ENCODE measurements at regions not wholly inside any gene's neighbourhood (a gene's known extent, or its start where the extent isn't known, plus 50 kb on each side); places are given as distances from the start of the nearest gene placed in this dataset.

DNA sequence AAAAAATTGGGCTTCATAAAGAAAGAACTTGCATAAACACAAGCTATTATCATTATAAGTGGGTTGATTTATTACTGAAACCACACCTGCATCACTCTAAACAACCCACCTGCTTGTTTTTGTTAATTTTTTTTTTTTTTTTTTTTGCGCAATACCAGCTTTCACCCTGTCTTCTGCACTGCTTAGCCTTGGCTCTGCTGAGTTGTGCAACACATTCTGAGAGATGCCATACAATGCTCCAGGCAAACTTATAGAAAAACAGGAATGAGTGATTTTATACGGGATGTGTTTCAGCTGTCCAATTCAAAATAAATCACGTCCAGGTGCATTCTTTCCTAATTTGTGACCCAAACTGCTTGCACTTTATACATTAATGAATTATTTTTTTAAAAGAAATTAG is 923.6 kb downstream of the GATA3 start:
- no peak overlapping the region for H3K4me3 ChIP-seq (ENCODE audit: insufficient read length, low read depth)
- no peaks in the 10 kb centered on the region for H3K4me1 ChIP-seq (ENCODE audit: insufficient read depth, insufficient read length)
- no peaks in the 10 kb centered on the region for H3K36me3 ChIP-seq (ENCODE audit: insufficient read depth, insufficient read length, low read length)
- TF ChIP-seq SUZ12 (IDR thresholded peaks at IDR 0.05; ENCODE audit: extremely low read depth, insufficient read depth, insufficient read length): no peak
- TF ChIP-seq ZNF274 (IDR thresholded peaks at IDR 0.05; ENCODE audit: low read depth, low read length): no peak
- TF ChIP-seq YY1 (IDR thresholded peaks at IDR 0.05; ENCODE audit: insufficient read depth, insufficient read length): no peak
- H3K27me3 ChIP-seq (ENCODE audit: insufficient read depth, insufficient read length): no peaks in the 10 kb centered on the region
- no peak for DNase-seq (ENCODE audit: low read depth, low spot score)
- no peak overlapping the region for H3K9ac ChIP-seq (ENCODE audit: insufficient read length, low read depth)
- H3K9me3 ChIP-seq (ENCODE audit: insufficient read depth, low read length): no peaks in the 10 kb centered on the region

DNA sequence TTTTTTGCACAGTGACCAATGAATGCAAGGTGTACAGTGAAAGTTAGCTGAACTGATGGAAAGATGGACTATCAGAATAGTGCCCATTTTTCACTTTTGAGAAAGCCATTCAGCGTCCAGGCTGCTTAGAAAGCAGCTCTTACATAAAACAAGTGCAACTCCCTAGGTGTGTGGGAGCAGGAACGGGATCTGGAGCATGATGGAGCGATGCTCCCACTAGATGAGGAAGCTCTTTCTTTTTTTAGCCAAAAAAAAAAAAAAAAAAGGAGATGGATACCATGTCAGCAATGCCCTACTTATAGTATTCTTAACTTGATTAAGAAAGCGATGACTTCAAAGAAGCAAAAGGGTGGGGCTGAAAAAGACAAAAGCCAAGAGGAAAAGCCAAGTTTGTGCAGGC is 925.5 kb downstream of the GATA3 start:
- H3K9me3 ChIP-seq (ENCODE audit: insufficient read depth, low read length): no peaks in the 10 kb centered on the region
- TF ChIP-seq YY1 (IDR thresholded peaks at IDR 0.05; ENCODE audit: insufficient read depth, insufficient read length) (no peak), ZNF274 (IDR thresholded peaks at IDR 0.05; ENCODE audit: low read depth, low read length) (no peak), SUZ12 (IDR thresholded peaks at IDR 0.05; ENCODE audit: extremely low read depth, insufficient read depth, insufficient read length) (no peak)
- no peaks in the 10 kb centered on the region for H3K4me1 ChIP-seq (ENCODE audit: insufficient read depth, insufficient read length)
- DNase-seq (ENCODE audit: low read depth, low spot score): no peak
- no peak overlapping the region for H3K9ac ChIP-seq (ENCODE audit: insufficient read length, low read depth)
- no peak overlapping the region for H3K4me3 ChIP-seq (ENCODE audit: insufficient read length, low read depth)
- H3K27me3 ChIP-seq (ENCODE audit: insufficient read depth, insufficient read length): no peaks in the 10 kb centered on the region
- H3K36me3 ChIP-seq (ENCODE audit: insufficient read depth, insufficient read length, low read length): no peaks in the 10 kb centered on the region

DNA sequence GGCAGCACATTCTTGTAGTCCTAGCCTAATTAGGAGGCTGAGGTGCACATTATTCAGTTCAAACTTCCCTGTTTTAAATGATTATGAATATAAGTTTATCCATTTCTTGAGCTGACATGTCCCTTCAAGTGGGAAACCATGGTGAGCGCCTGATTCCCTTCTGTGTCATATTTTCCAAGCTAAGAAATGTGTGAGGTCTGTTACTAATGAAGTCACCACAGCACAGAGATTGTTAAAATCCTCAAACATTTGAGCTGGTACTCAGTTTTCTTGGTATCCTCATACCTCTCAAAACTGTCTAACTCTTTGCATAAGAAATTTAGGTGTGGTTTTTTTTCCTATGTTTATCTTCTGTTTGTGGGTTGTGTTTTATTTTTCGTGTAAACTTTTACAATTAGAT is 926.8 kb downstream of the GATA3 start:
- no peak overlapping the region for H3K4me3 ChIP-seq (ENCODE audit: insufficient read length, low read depth)
- DNase-seq (ENCODE audit: low read depth, low spot score): no peak
- H3K27me3 ChIP-seq (ENCODE audit: insufficient read depth, insufficient read length): no peaks in the 10 kb centered on the region
- H3K9ac ChIP-seq (ENCODE audit: insufficient read length, low read depth): no peak overlapping the region
- no peaks in the 10 kb centered on the region for H3K9me3 ChIP-seq (ENCODE audit: insufficient read depth, low read length)
- H3K36me3 ChIP-seq (ENCODE audit: insufficient read depth, insufficient read length, low read length): no peaks in the 10 kb centered on the region
- H3K4me1 ChIP-seq (ENCODE audit: insufficient read depth, insufficient read length): no peaks in the 10 kb centered on the region
- TF ChIP-seq YY1 (IDR thresholded peaks at IDR 0.05; ENCODE audit: insufficient read depth, insufficient read length) (no peak), SUZ12 (IDR thresholded peaks at IDR 0.05; ENCODE audit: extremely low read depth, insufficient read depth, insufficient read length) (no peak), ZNF274 (IDR thresholded peaks at IDR 0.05; ENCODE audit: low read depth, low read length) (no peak)

DNA sequence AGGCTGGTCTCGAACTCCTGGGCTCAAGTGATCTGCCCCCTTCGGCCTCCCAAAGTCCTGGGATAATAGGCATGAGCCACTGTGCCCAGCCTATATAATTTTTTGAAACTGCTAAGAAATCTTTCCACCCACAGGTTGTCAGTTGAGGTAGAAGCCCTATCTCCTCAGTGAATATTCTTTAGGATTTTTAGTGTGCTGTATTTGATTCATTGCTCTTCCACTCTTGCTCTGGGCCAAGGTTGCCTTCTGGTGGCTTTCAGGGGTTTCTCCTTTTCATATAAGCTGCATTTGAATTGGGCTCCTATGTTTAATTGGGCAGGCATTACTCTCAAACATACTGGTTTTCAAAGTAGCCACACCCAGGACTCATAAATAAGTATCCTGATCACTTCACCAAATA is 931.2 kb downstream of the GATA3 start:
- H3K9me3 ChIP-seq (ENCODE audit: insufficient read depth, low read length): no peaks in the 10 kb centered on the region
- TF ChIP-seq YY1 (IDR thresholded peaks at IDR 0.05; ENCODE audit: insufficient read depth, insufficient read length) (no peak), ZNF274 (IDR thresholded peaks at IDR 0.05; ENCODE audit: low read depth, low read length) (no peak), SUZ12 (IDR thresholded peaks at IDR 0.05; ENCODE audit: extremely low read depth, insufficient read depth, insufficient read length) (no peak)
- no peaks in the 10 kb centered on the region for H3K4me1 ChIP-seq (ENCODE audit: insufficient read depth, insufficient read length)
- no peaks in the 10 kb centered on the region for H3K36me3 ChIP-seq (ENCODE audit: insufficient read depth, insufficient read length, low read length)
- H3K27me3 ChIP-seq (ENCODE audit: insufficient read depth, insufficient read length): no peaks in the 10 kb centered on the region
- H3K4me3 ChIP-seq (ENCODE audit: insufficient read length, low read depth): no peak overlapping the region
- no peak for DNase-seq (ENCODE audit: low read depth, low spot score)
- H3K9ac ChIP-seq (ENCODE audit: insufficient read length, low read depth): no peak overlapping the region

DNA sequence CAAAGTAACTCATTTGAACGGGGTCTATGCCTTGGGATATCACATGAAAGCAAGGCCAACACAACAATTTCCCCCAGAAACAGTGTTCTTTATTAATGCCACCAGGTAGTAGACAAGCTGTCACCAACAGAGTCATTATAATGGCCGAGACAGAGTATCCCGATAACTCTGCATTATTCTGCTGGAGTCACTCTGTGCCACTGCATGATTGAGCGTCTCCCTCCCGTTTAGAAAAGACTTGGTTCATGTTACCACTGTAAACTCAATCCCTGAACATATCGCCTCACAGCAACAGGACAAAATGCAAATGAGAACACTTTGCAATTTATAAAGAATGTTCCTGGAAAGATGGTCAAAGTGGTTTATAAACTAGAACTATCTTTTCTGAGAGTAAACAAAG is 932.5 kb downstream of the GATA3 start:
- TF ChIP-seq SUZ12 (IDR thresholded peaks at IDR 0.05; ENCODE audit: extremely low read depth, insufficient read depth, insufficient read length) (no peak), YY1 (IDR thresholded peaks at IDR 0.05; ENCODE audit: insufficient read depth, insufficient read length) (no peak), ZNF274 (IDR thresholded peaks at IDR 0.05; ENCODE audit: low read depth, low read length) (no peak)
- no peaks in the 10 kb centered on the region for H3K9me3 ChIP-seq (ENCODE audit: insufficient read depth, low read length)
- no peaks in the 10 kb centered on the region for H3K27me3 ChIP-seq (ENCODE audit: insufficient read depth, insufficient read length)
- no peaks in the 10 kb centered on the region for H3K36me3 ChIP-seq (ENCODE audit: insufficient read depth, insufficient read length, low read length)
- no peaks in the 10 kb centered on the region for H3K4me1 ChIP-seq (ENCODE audit: insufficient read depth, insufficient read length)
- no peak overlapping the region for H3K9ac ChIP-seq (ENCODE audit: insufficient read length, low read depth)
- no peak for DNase-seq (ENCODE audit: low read depth, low spot score)
- H3K4me3 ChIP-seq (ENCODE audit: insufficient read length, low read depth): no peak overlapping the region

DNA sequence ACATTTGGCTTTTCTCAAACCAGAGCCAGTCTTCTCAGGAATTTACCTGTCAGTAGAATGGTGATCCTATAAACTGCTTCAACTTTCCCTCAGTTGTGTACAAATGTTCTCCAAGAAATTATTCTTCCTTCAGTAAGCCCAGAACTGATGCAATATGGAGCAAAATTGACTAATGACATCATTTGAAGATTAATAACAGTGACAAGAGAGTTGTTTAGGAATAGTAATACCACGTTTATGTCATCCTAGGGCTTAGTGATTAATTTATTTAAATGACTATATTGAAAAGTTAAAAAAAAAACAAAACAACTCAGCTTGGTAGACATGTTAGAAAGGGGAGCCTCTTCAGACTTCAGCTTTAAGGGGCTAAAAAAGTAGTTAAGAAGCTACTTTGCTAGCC is 933.2 kb downstream of the GATA3 start:
- no peak overlapping the region for H3K4me3 ChIP-seq (ENCODE audit: insufficient read length, low read depth)
- H3K36me3 ChIP-seq (ENCODE audit: insufficient read depth, insufficient read length, low read length): no peaks in the 10 kb centered on the region
- H3K9me3 ChIP-seq (ENCODE audit: insufficient read depth, low read length): no peaks in the 10 kb centered on the region
- no peak overlapping the region for H3K9ac ChIP-seq (ENCODE audit: insufficient read length, low read depth)
- no peaks in the 10 kb centered on the region for H3K27me3 ChIP-seq (ENCODE audit: insufficient read depth, insufficient read length)
- H3K4me1 ChIP-seq (ENCODE audit: insufficient read depth, insufficient read length): no peaks in the 10 kb centered on the region
- TF ChIP-seq YY1 (IDR thresholded peaks at IDR 0.05; ENCODE audit: insufficient read depth, insufficient read length) (no peak), ZNF274 (IDR thresholded peaks at IDR 0.05; ENCODE audit: low read depth, low read length) (no peak)
- no peak for DNase-seq (ENCODE audit: low read depth, low spot score)

DNA sequence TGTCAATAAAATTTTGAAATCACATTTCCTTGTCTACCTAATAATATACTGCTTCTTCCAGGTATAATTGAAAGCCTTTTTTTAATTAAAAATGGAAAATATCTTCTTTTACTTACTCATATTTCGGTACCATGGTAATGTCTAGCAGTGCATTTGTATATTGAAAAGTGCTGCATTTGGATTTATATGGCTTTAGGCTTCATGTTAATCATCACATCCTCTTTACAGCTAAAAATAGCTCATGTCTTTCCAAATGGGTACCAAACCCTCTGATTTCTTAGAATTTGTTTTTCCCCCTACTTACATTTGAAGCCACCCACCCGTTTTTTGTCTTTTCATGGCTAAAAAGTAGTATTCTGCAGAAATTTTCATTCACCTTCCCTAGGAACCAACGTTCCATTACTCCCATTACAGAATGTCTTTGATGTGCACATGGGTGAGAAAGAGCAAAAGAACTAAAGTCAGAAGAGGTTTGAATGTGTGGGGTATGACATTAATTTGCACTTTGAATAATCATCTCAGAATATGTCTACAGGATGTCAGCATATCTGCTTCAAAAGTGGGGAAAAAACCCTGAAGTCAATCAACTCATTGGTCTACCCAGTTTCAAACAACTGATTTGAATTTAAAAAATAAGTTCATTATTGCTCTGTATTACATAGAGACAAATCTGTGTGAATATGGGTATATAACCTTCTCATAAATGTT is 935.9 kb downstream of the GATA3 start:
- Histone ChIP-seq H3K36me3 (ENCODE audit: insufficient read depth, insufficient read length, low read length) (no peaks in the 10 kb centered on the region), H3K27me3 (ENCODE audit: insufficient read depth, insufficient read length) (no peaks in the 10 kb centered on the region), H3K4me1 (ENCODE audit: insufficient read depth, insufficient read length) (no peaks in the 10 kb centered on the region), H3K4me3 (ENCODE audit: insufficient read length, low read depth) (no peak overlapping the region), H3K9me3 (ENCODE audit: insufficient read depth, low read length) (no peaks in the 10 kb centered on the region), H3K9ac (ENCODE audit: insufficient read length, low read depth) (no peak overlapping the region)
- DNase-seq (ENCODE audit: low read depth, low spot score): no peak
- TF ChIP-seq YY1 (IDR thresholded peaks at IDR 0.05; ENCODE audit: insufficient read depth, insufficient read length) (no peak), ZNF274 (IDR thresholded peaks at IDR 0.05; ENCODE audit: low read depth, low read length) (no peak), SUZ12 (IDR thresholded peaks at IDR 0.05; ENCODE audit: extremely low read depth, insufficient read depth, insufficient read length) (no peak)
